ENCODE measurements at regions not wholly inside any gene's neighbourhood (a gene's known extent, or its start where the extent isn't known, plus 50 kb on each side); places are given as distances from the start of the nearest gene placed in this dataset.

DNA sequence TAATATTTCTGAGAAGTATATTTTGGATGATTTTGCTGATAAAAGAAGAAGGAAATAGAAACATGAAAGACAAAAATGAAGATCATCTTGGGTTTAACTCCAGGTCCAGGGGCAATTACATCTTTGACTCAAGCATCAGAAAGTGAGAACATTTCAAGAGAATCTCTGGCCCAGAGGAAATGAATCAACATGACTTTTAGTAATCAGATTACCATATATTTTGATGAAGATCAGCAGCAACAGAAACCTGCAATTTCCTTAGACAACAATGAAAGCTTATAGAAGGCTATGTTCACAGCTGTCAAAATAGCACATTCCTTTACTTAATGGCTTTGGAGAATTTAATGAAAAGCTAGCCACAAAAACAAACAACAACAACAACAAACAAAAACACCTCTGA, 638.1 kb downstream of the EFNA5 start:
- H2BK15ac ChIP-seq (ENCODE audit: low read depth, low read length): no peak overlapping the region
- no peaks in the 10 kb centered on the region for H3K36me3 ChIP-seq (ENCODE audit: control insufficient read depth, insufficient read depth, low read length)
- no peaks in the 10 kb centered on the region for H3K4me1 ChIP-seq (ENCODE audit: control insufficient read depth, insufficient read depth, low read length)
- H3K9me3 ChIP-seq (ENCODE audit: control insufficient read depth, insufficient read depth, low read length): no peaks in the 10 kb centered on the region
- no peak overlapping the region for H4K5ac ChIP-seq (ENCODE audit: low read depth, low read length)
- no peak overlapping the region for H3K14ac ChIP-seq (replicated peaks; ENCODE audit: low read depth, low read length)
- dilution Hi-C loops (cut with HindIII; ENCODE audit: low sequenced_read_pairs, unreplicated experiment): no loop called here
- no peaks in the 10 kb centered on the region; the same call in 1 of the 2 replicates for H3K27me3 ChIP-seq (ENCODE audit: control insufficient read depth, insufficient read depth, low read length)
- H4K91ac ChIP-seq (ENCODE audit: insufficient read depth, low read depth, low read length): no peak overlapping the region
- TF ChIP-seq POLR2A (IDR thresholded peaks at IDR 0.05; ENCODE audit: low read depth, low read length) (no peak), RFX5 (IDR thresholded peaks at IDR 0.05; ENCODE audit: low read depth, low read length) (no peak)
- TF ChIP-seq, protein P1, sequence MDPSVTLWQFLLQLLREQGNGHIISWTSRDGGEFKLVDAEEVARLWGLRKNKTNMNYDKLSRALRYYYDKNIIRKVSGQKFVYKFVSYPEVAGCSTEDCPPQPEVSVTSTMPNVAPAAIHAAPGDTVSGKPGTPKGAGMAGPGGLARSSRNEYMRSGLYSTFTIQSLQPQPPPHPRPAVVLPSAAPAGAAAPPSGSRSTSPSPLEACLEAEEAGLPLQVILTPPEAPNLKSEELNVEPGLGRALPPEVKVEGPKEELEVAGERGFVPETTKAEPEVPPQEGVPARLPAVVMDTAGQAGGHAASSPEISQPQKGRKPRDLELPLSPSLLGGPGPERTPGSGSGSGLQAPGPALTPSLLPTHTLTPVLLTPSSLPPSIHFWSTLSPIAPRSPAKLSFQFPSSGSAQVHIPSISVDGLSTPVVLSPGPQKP (IDR thresholded peaks at IDR 0.05; ENCODE audit: borderline replicate concordance, low read depth, low read length): no peak
- ChIA-PET CTCF (interaction anchor here (0.6 kb wide), 1 partner anchor 638 kb away, joined by 4 read pairs; the partner anchor contains the start of gene EFNA5), POLR2A (ENCODE audit: unreplicated experiment) (no interaction called here)
- peak; percentile 1 for DNase-seq
- H2BK20ac ChIP-seq (ENCODE audit: low read depth, low read length): no peak overlapping the region
- no peaks in the 10 kb centered on the region for H4K20me1 ChIP-seq (ENCODE audit: insufficient read depth, low read length)
- no peak overlapping the region for H3K4me2 ChIP-seq (ENCODE audit: low read depth, low read length)
- ATAC-seq (ENCODE audit: low read depth): no peak
- H2AK5ac ChIP-seq (ENCODE audit: low read depth, low read length): no peak overlapping the region
- H3K9ac ChIP-seq (ENCODE audit: low read depth, low read length): no peak overlapping the region
- no peak overlapping the region for H3K4me3 ChIP-seq (ENCODE audit: insufficient read depth, low read depth, low read length)
- intact Hi-C loops (cut with micrococcal nuclease): no loop called here
- no peak overlapping the region for H2AK9ac ChIP-seq (replicated peaks; ENCODE audit: low read depth, low read length, poor library complexity)
- H2BK120ac ChIP-seq (ENCODE audit: low read depth, low read length): no peak overlapping the region
- H3K79me1 ChIP-seq (ENCODE audit: low read depth in 1 of 2, low read length in 2 of 2): no peaks in the 10 kb centered on the region
- BruUV-seq (replicated peaks): no TSS peak
- no peak overlapping the region for H2BK5ac ChIP-seq (ENCODE audit: low read depth, low read length, poor library complexity, severe bottlenecking)
- H3K56ac ChIP-seq (ENCODE audit: extremely low read depth, insufficient read depth, low read length): no peak overlapping the region
- no peak overlapping the region for H2AFZ ChIP-seq (replicated peaks; ENCODE audit: low read length, poor library complexity)
- no peak overlapping the region for H3K18ac ChIP-seq (ENCODE audit: low read depth, low read length)
- H3K27ac ChIP-seq (ENCODE audit: insufficient read depth, low read length): no peak overlapping the region
- H3K4ac ChIP-seq (ENCODE audit: low read depth, low read length): no peak overlapping the region
- no peaks in the 10 kb centered on the region for H3K9me1 ChIP-seq (ENCODE audit: insufficient read depth, low read length)
- H3K23ac ChIP-seq (ENCODE audit: low read depth, low read length): no peak overlapping the region
- in situ Hi-C loops (cut with MboI; ENCODE audit: low sequenced_read_pairs): no loop called here
- no peak overlapping the region for H4K8ac ChIP-seq (ENCODE audit: low read depth in 2 of 2, low read length in 2 of 2)

Data from IMR-90 (cell line).